ENCODE measurements at regions not wholly inside any gene's neighbourhood (a gene's known extent, or its start where the extent isn't known, plus 50 kb on each side); places are given as distances from the start of the nearest gene placed in this dataset.

- H3K27me3 ChIP-seq (ENCODE audit: control insufficient read depth, insufficient read depth, low read length): no peaks in the 10 kb centered on the region
- peaks cover 11% of the 10 kb centered on the region for H3K9me3 ChIP-seq (ENCODE audit: control insufficient read depth, insufficient read depth, low read length)
- in situ Hi-C loops (cut with MboI; ENCODE audit: low sequenced_read_pairs) (no loop called here), intact Hi-C loops (cut with micrococcal nuclease) (no loop called here), dilution Hi-C loops (cut with HindIII; ENCODE audit: low sequenced_read_pairs, unreplicated experiment) (no loop called here)
- H4K20me1 ChIP-seq (ENCODE audit: insufficient read depth, low read length): no peaks in the 10 kb centered on the region
- no peak overlapping the region for H3K23ac ChIP-seq (ENCODE audit: low read depth, low read length)
- no peak overlapping the region for H2BK120ac ChIP-seq (ENCODE audit: low read depth, low read length)
- no peak overlapping the region for H3K4me2 ChIP-seq (ENCODE audit: low read depth, low read length)
- H3K9me1 ChIP-seq (ENCODE audit: insufficient read depth, low read length): no peaks in the 10 kb centered on the region
- ChIA-PET POLR2A (ENCODE audit: unreplicated experiment) (no interaction called here), CTCF (no interaction called here)
- no peak overlapping the region for H3K4me3 ChIP-seq (ENCODE audit: insufficient read depth, low read depth, low read length)
- no TSS peak for BruUV-seq (replicated peaks)
- H3K9ac ChIP-seq (ENCODE audit: low read depth, low read length): no peak overlapping the region
- H2BK5ac ChIP-seq (ENCODE audit: low read depth, low read length, poor library complexity, severe bottlenecking): no peak overlapping the region
- H2AFZ ChIP-seq (replicated peaks; ENCODE audit: low read length, poor library complexity): no peak overlapping the region
- H3K27ac ChIP-seq (ENCODE audit: insufficient read depth, low read length): no peak overlapping the region
- no peak overlapping the region for H3K18ac ChIP-seq (ENCODE audit: low read depth, low read length)
- no peak for ATAC-seq (ENCODE audit: low read depth)
- DNase-seq: no peak
- H4K8ac ChIP-seq (ENCODE audit: low read depth in 2 of 2, low read length in 2 of 2): no peak overlapping the region
- H3K79me1 ChIP-seq (ENCODE audit: low read depth in 1 of 2, low read length in 2 of 2): no peaks in the 10 kb centered on the region
- H3K56ac ChIP-seq (ENCODE audit: extremely low read depth, insufficient read depth, low read length): no peak overlapping the region
- no peaks in the 10 kb centered on the region for H3K36me3 ChIP-seq (ENCODE audit: control insufficient read depth, insufficient read depth, low read length)
- H3K4ac ChIP-seq (ENCODE audit: low read depth, low read length): no peak overlapping the region
- no peak overlapping the region for H2BK15ac ChIP-seq (ENCODE audit: low read depth, low read length)
- whole genome bisulfite sequencing, 2 experiments (ENCODE audit: extremely low coverage in 2 of 2, insufficient read length in 1 of 2): no CpG with 5 or more reads among the region's 2 CpGs
- no peak overlapping the region for H4K91ac ChIP-seq (ENCODE audit: insufficient read depth, low read depth, low read length)
- no peak overlapping the region for H2AK9ac ChIP-seq (replicated peaks; ENCODE audit: low read depth, low read length, poor library complexity)
- H3K4me1 ChIP-seq (ENCODE audit: control insufficient read depth, insufficient read depth, low read length): no peaks in the 10 kb centered on the region
- TF ChIP-seq BHLHE40 (IDR thresholded peaks at IDR 0.05; ENCODE audit: low read depth, low read length): no peak
- no peak for TF ChIP-seq ELK1 (IDR thresholded peaks at IDR 0.05; ENCODE audit: borderline replicate concordance, low read depth, low read length)
- no peak for TF ChIP-seq MAZ (IDR thresholded peaks at IDR 0.05; ENCODE audit: borderline replicate concordance, low read depth, low read length)
- no peak for TF ChIP-seq FOS (IDR thresholded peaks at IDR 0.05; ENCODE audit: low read depth, low read length)
- no peak for TF ChIP-seq CEBPB (IDR thresholded peaks at IDR 0.05; ENCODE audit: low read depth, low read length)
- TF ChIP-seq POLR2A (IDR thresholded peaks at IDR 0.05; ENCODE audit: low read depth, low read length): no peak
- no peak for TF ChIP-seq SMC3 (IDR thresholded peaks at IDR 0.05; ENCODE audit: low read depth, low read length)
- no peak for TF ChIP-seq RFX5 (IDR thresholded peaks at IDR 0.05; ENCODE audit: low read depth, low read length)
- TF ChIP-seq CHD1 (IDR thresholded peaks at IDR 0.05; ENCODE audit: low read depth, low read length): no peak
- no peak for TF ChIP-seq RAD21 (IDR thresholded peaks at IDR 0.05; ENCODE audit: low read length)
- no peak overlapping the region for H2AK5ac ChIP-seq (ENCODE audit: low read depth, low read length)
- H2BK20ac ChIP-seq (ENCODE audit: low read depth, low read length): no peak overlapping the region
- H3K14ac ChIP-seq (replicated peaks; ENCODE audit: low read depth, low read length): no peak overlapping the region
- no peak overlapping the region for H4K5ac ChIP-seq (ENCODE audit: low read depth, low read length)
These were observed 247.0 kb upstream of the NDST4 start for GRCh38 chr4:115360431-115360830.

Measured in IMR-90 (cell line).